Fibroblast of the aortic adventitia (primary cell): ENCODE measurements at regions not wholly inside any gene's neighbourhood (a gene's known extent, or its start where the extent isn't known, plus 50 kb on each side); places are given as distances from the start of the nearest gene placed in this dataset.
"Not testable (repeated sequence)": the region's sequence is repeated elsewhere in the genome, so short reads cannot be mapped to it uniquely, and the experiment has no call there.

ENCODE experiments used
- DNase-seq: peaks from one replicate; pipeline ENCODE4 v3.0.0-alpha.2; 2010; ENCODE audit warnings: low read depth
- H3K4me3 ChIP-seq: 2 replicates; pipeline ENCODE4 v1.5.1; 2011; ENCODE audit warnings: low read depth, mild to moderate bottlenecking, control low read depth, low read length, moderate library complexity
- TF ChIP-seq, protein P1 (sequence below): IDR thresholded peaks from 2 replicates; pipeline ENCODE4 v1.5.1; 2011; ENCODE audit warnings: mild to moderate bottlenecking, low read length, control low read depth, inconsistent platforms; ENCODE audit not compliant: insufficient read depth

DNA sequence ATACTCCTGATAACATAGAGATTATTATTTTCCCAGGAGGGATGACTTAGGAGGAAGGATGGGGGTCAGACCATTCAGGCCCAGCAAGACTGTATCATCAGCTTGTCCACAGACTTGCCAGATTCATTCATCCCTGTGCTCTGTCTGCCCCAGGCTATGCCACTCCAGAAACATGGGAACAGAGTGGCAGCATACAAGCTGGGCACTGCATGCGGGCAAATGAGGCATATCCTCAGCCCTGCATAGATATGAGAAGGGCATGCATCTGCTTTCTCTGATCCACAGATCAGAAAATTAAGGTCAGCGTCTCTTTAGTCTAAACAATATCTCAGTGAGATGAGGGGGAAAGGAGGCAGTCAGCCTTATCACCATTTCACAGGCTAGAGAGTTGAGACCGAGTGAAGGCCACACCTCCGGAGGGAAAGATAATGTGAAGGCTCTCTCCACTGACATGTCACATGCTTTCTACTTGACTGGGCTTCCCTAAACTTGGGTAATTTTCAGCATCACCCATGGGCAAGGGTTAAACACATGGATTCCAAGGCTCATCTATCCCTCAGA is 140.5 kb downstream of the TFAP2B start:
- no peak for DNase-seq
- TF ChIP-seq, protein P1, sequence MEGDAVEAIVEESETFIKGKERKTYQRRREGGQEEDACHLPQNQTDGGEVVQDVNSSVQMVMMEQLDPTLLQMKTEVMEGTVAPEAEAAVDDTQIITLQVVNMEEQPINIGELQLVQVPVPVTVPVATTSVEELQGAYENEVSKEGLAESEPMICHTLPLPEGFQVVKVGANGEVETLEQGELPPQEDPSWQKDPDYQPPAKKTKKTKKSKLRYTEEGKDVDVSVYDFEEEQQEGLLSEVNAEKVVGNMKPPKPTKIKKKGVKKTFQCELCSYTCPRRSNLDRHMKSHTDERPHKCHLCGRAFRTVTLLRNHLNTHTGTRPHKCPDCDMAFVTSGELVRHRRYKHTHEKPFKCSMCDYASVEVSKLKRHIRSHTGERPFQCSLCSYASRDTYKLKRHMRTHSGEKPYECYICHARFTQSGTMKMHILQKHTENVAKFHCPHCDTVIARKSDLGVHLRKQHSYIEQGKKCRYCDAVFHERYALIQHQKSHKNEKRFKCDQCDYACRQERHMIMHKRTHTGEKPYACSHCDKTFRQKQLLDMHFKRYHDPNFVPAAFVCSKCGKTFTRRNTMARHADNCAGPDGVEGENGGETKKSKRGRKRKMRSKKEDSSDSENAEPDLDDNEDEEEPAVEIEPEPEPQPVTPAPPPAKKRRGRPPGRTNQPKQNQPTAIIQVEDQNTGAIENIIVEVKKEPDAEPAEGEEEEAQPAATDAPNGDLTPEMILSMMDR = no peak
- H3K4me3 ChIP-seq = no peak overlapping the region

DNA sequence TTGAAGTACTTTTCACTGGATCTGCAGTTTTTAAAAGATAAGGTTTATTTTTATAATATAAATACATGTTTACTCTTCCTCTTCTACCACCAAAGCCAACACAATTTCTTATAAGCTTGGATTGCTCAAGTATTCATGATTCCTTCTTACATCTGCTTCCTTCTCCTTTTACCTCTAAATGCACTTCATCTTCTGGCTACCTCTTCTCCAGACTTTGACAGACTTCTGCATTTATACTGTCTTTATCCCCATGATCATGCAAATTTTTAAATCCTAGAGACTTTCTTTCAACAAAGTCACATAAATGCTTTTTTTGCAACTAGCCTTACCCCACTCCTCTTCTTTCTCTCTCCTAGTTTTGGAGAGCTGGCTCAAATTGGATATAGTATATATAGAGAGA is 142.9 kb downstream of the TFAP2B start:
- TF ChIP-seq, protein P1 = no peak
- H3K4me3 ChIP-seq = no peak overlapping the region
- DNase-seq = no peak

DNA sequence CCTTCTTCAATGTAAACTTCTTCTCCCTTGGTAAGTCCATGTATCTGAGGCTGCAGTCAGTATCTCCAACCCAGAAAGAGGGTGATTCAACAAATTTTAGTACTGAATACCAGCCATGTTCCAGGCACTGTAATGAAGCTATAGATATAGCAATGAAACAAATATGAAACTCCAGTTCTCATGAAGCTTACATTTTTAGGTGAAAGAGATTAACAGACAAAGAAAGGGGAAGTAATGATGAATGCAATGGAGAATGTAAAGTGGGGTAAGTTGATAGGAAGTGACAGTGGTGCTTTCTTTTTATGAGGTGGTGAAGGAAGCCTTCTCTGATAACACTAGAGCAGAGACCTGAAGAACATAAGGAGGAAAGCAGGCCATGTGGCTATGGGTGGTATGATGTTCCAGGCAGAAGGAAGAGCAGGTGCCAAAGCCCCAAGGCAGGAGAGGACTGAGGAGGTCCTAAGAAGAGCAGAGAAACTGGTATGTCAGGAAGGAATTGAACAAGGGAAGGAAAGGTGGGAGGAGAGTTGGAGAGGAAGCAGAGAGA is 143.6 kb downstream of the TFAP2B start:
- TF ChIP-seq, protein P1 = no peak
- no peak for DNase-seq
- no peak overlapping the region for H3K4me3 ChIP-seq

DNA sequence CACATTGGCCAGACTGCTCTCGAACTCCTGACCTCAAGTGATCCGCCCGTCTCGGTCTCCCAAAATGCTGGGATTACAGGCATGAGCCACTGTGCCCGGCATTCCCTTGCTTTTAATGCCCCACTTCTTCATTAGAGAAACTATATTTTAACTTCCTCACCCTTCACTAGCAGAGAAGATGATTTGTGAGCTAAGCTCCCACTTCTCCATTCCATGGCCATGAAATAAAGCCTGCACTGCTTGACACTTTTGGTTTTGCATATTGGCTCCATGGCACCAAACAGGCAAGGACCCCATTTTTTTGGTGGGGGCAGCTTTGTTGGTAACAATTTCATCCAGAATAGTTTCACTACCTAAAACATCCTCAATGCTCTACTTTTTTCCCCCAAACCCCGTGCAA is 145.3 kb downstream of the TFAP2B start:
- DNase-seq = no peak
- H3K4me3 ChIP-seq = no peak overlapping the region
- TF ChIP-seq, protein P1 = no peak

DNA sequence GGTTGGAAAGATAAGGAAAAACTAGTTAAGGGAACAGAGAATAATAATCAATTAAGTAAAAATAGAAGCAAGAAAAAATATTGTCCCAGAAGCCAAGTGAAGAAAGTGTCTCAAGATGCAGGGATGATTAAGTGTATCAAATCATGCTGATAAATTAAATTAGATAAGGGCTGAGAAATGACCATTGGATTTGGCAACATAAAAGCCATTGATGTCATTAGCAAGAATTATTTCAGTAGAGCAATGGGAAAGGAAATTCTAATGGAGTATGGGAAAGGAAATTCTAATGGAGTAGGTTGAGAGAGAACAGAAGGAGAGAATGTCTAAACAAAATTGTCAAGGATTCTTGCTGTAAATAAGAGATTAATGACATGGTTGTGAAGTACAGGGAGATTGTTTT is 146.8 kb downstream of the TFAP2B start:
- TF ChIP-seq, protein P1 = no peak
- DNase-seq = no peak
- H3K4me3 ChIP-seq = no peak overlapping the region

DNA sequence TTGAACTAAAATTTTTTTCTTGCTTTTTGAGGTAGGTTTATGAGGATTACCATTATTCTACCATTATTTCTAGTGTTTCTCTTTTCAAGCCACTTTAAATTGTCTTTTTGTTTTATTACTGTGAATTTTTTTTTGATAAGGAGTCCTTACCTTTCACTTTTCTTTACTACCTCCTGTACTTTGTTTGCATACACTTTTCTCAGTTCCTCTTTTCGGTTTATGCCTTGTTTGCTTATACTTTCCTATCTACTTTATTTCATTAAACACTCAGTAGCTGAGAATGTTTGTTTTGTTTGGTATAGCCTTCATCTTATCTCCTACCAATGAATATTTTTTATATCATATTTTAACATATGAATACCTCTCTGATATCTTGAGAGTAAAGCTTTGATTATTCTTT is 147.9 kb downstream of the TFAP2B start:
- H3K4me3 ChIP-seq = no peak overlapping the region
- TF ChIP-seq, protein P1 = no peak
- DNase-seq = no peak

DNA sequence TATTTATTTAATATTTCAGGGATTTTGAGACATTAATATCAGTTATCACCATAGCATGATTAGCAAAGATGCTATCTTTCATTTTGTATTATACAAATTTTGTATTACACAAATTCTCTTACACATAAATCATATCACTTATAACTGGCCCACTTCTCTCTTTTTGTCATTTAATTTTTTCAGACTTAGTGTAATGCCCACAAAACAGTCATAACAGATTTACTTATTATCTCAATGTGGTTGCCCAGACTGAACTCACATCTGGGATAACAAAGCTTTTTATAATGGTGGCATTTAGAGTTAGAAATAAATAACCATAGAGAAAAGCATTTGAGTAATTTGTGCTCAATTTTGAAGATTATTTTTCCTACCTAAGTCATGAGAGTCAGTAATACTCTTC is 148.3 kb downstream of the TFAP2B start:
- H3K4me3 ChIP-seq = no peak overlapping the region
- no peak for DNase-seq
- TF ChIP-seq, protein P1 = no peak

DNA sequence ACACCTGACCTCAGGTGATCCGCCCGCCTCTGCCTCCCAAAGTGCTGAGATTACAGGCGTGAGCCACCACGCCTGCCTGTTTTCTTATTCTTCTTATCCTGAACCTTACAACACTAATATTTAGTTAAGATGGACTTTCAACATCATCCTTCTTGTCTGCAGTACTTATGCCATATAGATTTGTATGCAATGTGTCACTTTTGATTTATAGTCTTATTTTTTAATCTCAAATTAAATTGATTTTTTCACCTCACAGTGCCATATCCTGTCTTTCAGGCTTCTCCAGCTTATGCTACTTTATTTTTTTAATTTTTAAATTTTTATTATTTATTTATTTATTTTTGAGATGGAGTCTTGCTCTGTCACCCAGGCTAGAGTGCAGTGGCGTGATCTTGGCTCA is 149.6 kb downstream of the TFAP2B start:
- H3K4me3 ChIP-seq, DNase-seq: not testable (repeated sequence)
